Heart right ventricle (tissue), 16 donors: ENCODE measurements at regions not wholly inside any gene's neighbourhood (a gene's known extent, or its start where the extent isn't known, plus 50 kb on each side); places are given as distances from the start of the nearest gene placed in this dataset.

Source experiments
- ATAC-seq, 8 donors: fragments of 200-7000 bp; cut with Tn5 transposase; one replicate each; pipeline ENCODE4 v1.9.1; 2020; ENCODE audit warnings: mild to moderate bottlenecking in 8 of 8, moderate library complexity in 8 of 8, moderate number of reproducible peaks in 1 of 8
- DNase-seq, 2 donors: peaks; one replicate each; pipeline ENCODE4 v3.0.0-alpha.2; 2020
- H3K27ac ChIP-seq, 10 donors: fragments of 200-600 bp; sonication (generic) in 2 of 10; one replicate each; pipeline versions ENCODE4 v1.5.0 to v1.8.0; 2020 to 2022; ENCODE audit warnings: mild to moderate bottlenecking in 3 of 10
- H3K27me3 ChIP-seq, 7 donors: fragments of 200-600 bp; one replicate each; pipeline ENCODE4 v1.8.0; 2021 to 2022; ENCODE audit warnings: mild to moderate bottlenecking in 2 of 7
- H3K36me3 ChIP-seq, 9 donors: fragments of 200-600 bp; sonication (generic) in 1 of 9; one replicate each; pipeline versions ENCODE4 v1.5.0 to v1.8.0; 2020 to 2022; ENCODE audit warnings: mild to moderate bottlenecking in 2 of 9
- H3K4me1 ChIP-seq, 9 donors: fragments of 200-600 bp; sonication (generic) in 1 of 9; one replicate each; pipeline versions ENCODE4 v1.5.0 to v1.8.0; 2020 to 2022; ENCODE audit warnings: mild to moderate bottlenecking in 4 of 9
- H3K4me3 ChIP-seq, 10 donors: fragments of 200-600 bp; sonication (generic) in 2 of 10; one replicate each; pipeline versions ENCODE4 v1.5.0 to v1.8.0; 2020 to 2022; ENCODE audit warnings: mild to moderate bottlenecking in 7 of 10, moderate library complexity in 2 of 10
- H3K9me3 ChIP-seq, 11 donors: fragments of 200-600 bp in 10 of 11; sonication (generic) in 2 of 11; one replicate each; pipeline versions ENCODE4 v1.5.0 to v1.8.0; 2013 to 2022; ENCODE audit warnings: mild to moderate bottlenecking in 2 of 11, control low read depth in 1 of 11, moderate library complexity in 1 of 11
- CTCF ChIP-seq, 9 donors: fragments of 200-600 bp; sonication (generic) in 2 of 9; IDR thresholded peaks; one replicate each; pipeline versions ENCODE4 v1.5.0 to v1.8.0; 2021 to 2022; ENCODE audit warnings: antibody characterized with exemption in 9 of 9, mild to moderate bottlenecking in 5 of 9, moderate library complexity in 1 of 9
- WGBS, 2 donors: extraction: QIAGEN DNeasy Blood & Tissue Kit; methylation state at CpG; one replicate each; pipeline ENCODE4 v1.1.7; 2013; ENCODE audit warnings: inconsistent platforms in 1 of 2; 5-methylcytosine and 5-hydroxymethylcytosine counted together
- intact Hi-C, 10 donors: fragments of 100-400 bp; cut with DNase I; formaldehyde crosslinking; loops; one replicate each; pipeline versions ENCODE4 v1.11.1 to v1.14.2; 2022
- donor health status: Arrhythmogenic right ventricular cardiomyopathy.
- donor health status: ischemic (EF 13 %, LVEDD 7.1; RV severe dilation, severe dysfunction).
- donor health status: healthy with polysubstance abuse.
- donor health status: DM: no; HTN: yes; CAD: no.
- donor health status: DM: no; HTN: no; CAD: no.
- donor health status: ischemic (EF 25% LVEDD 6.9; RV normal size, moderate dysfunction).
- donor health status: ischemic (EF 25% LVEDD 5.7; RV mildly dilated, moderate dysfunction).
- donor health status: healthy.
- donor health status: DM: yes; HTN: yes; CAD: no.
- donor health status: Ischemic cardiomyopathy.
- donor health status: ischemic (EF 35%, LVEDD 5.7; RV mildly dilated, moderate dysfunction).
- donor health status: nonischemic (EF 11% LVEDD 7.7; RV severe dilation, severe dysfunction).
- donor health status: DM: yes; HTN: yes; CAD: no.
- donor health status: PGD.
- donor health status: ischemic (EF 29% LVEDD 5.4; RV normal size, mild dysfunction).
- donor health status: nonischemic (EF 23%, LVEDD 6.1; RV moderate dilation, normal function).

- DNase-seq (no peak), ATAC-seq (no peak)
- TF ChIP-seq CTCF (IDR thresholded peaks at IDR 0.05) = no peak
- H3K27me3 ChIP-seq = no peaks in the 10 kb centered on the region
- no peak overlapping the region for H3K27ac ChIP-seq
- H3K36me3 ChIP-seq = no peaks in the 10 kb centered on the region
- no peaks in the 10 kb centered on the region for H3K4me1 ChIP-seq
- H3K9me3 ChIP-seq = no peaks in the 10 kb centered on the region
- no peak overlapping the region for H3K4me3 ChIP-seq
- intact Hi-C loops = no loop called here
- 43 to 47% methylated on average over 2 of the region's 2 CpGs for WGBS, 2 donors
Measured at GRCh38 chr10:64159910-64160872, 639.0 kb downstream of the REEP3 start.

GRCh38 chr10:64170791-64171190, 649.6 kb downstream of the REEP3 start:
- Histone ChIP-seq H3K27me3 (no peaks in the 10 kb centered on the region), H3K4me1 (no peaks in the 10 kb centered on the region), H3K9me3 (peaks cover 0 to 15% (median 9%) of the 10 kb centered on the region in 11 donors), H3K36me3 (no peaks in the 10 kb centered on the region), H3K4me3 (no peak overlapping the region), H3K27ac (no peak overlapping the region)
- 92 to 94% methylated on average over 35 of the region's 35 CpGs for WGBS, 2 donors
- intact Hi-C loops = no loop called here
- no peak for TF ChIP-seq CTCF (IDR thresholded peaks at IDR 0.05)
- DNase-seq = no peak
- ATAC-seq = no peak

- TF ChIP-seq CTCF (IDR thresholded peaks at IDR 0.05) = no peak
- H3K27me3 ChIP-seq = no peaks in the 10 kb centered on the region
- no peaks in the 10 kb centered on the region for H3K9me3 ChIP-seq
- no peak overlapping the region for H3K4me3 ChIP-seq
- H3K27ac ChIP-seq = no peak overlapping the region
- intact Hi-C loops = no loop called here
- ATAC-seq (no peak), DNase-seq (no peak)
- H3K4me1 ChIP-seq = no peaks in the 10 kb centered on the region
- no peaks in the 10 kb centered on the region for H3K36me3 ChIP-seq
Measured at GRCh38 chr10:64173826-64174225, 652.6 kb downstream of the REEP3 start.

- Histone ChIP-seq H3K27me3 (no peaks in the 10 kb centered on the region), H3K27ac (no peak overlapping the region), H3K9me3 (no peaks in the 10 kb centered on the region), H3K36me3 (no peaks in the 10 kb centered on the region), H3K4me3 (no peak overlapping the region), H3K4me1 (no peaks in the 10 kb centered on the region)
- DNase-seq (no peak), ATAC-seq (no peak)
- intact Hi-C loops = no loop called here
- no peak for TF ChIP-seq CTCF (IDR thresholded peaks at IDR 0.05)
- 80 to 85% methylated on average over 9 of the region's 9 CpGs for WGBS, 2 donors
Measured at GRCh38 chr10:64174666-64175255, 653.6 kb downstream of the REEP3 start.
